H1 (cell line): ENCODE measurements at regions not wholly inside any gene's neighbourhood (a gene's known extent, or its start where the extent isn't known, plus 50 kb on each side); places are given as distances from the start of the nearest gene placed in this dataset.

Source experiments
- CTCF ChIA-PET: fragments of 300-600 bp; sonication (Branson Sonifier 250); formaldehyde crosslinking; loops from one replicate; lab custom pipeline; 2021; ENCODE audit not compliant: partially characterized antibody; lab: Charles Lee
- POLR2A ChIA-PET: fragments of 300-600 bp; sonication (Branson Sonifier 250); formaldehyde crosslinking; loops from one replicate; lab custom pipeline; 2021; ENCODE audit warnings: inconsistent platforms; ENCODE audit not compliant: partially characterized antibody; lab: Charles Lee
- DNase-seq, 2 experiments: peaks; one replicate each; pipeline versions ENCODE4 v3.0.0 to v3.0.0-alpha.2; 2010 to 2022; ENCODE audit warnings: low spot score in 2 of 2, low read depth in 1 of 2, mixed read lengths in 1 of 2
- FAIRE-seq: peaks from 2 replicates; lab custom pipeline; 2011; peaks lifted over from hg19 to GRCh38; lab: Jason Lieb, UNC
- H2AFZ ChIP-seq: 2 replicates; pipeline ENCODE4 v1.8.1; 2012; ENCODE audit warnings: low read length, inconsistent platforms
- H2AK5ac ChIP-seq: 2 replicates; pipeline ENCODE4 v1.6.1; 2013; ENCODE audit warnings: low read depth, low read length
- H2BK120ac ChIP-seq: replicated peaks from 2 replicates; pipeline ENCODE3; 2013; ENCODE audit warnings: low read depth, low read length, inconsistent platforms
- H2BK12ac ChIP-seq: 2 replicates; pipeline ENCODE4 v1.6.1; 2013; ENCODE audit warnings: low read depth, low read length
- H2BK15ac ChIP-seq: 2 replicates; pipeline ENCODE4 v1.6.1; 2013; ENCODE audit warnings: low read length
- H2BK20ac ChIP-seq: 2 replicates; pipeline ENCODE4 v1.6.1; 2013; ENCODE audit warnings: low read length
- H2BK5ac ChIP-seq: 2 replicates; pipeline ENCODE4 v1.6.1; 2013; ENCODE audit warnings: low read depth, low read length
- H3K14ac ChIP-seq: 2 replicates; pipeline ENCODE4 v1.6.1; 2013; ENCODE audit warnings: inconsistent platforms; ENCODE audit not compliant: insufficient read length
- H3K18ac ChIP-seq: 2 replicates; pipeline ENCODE4 v1.6.1; 2013; ENCODE audit warnings: low read length; ENCODE audit errors: extremely low read depth
- H3K23ac ChIP-seq: 2 replicates; pipeline ENCODE4 v1.6.1; 2013; ENCODE audit warnings: inconsistent platforms; ENCODE audit not compliant: insufficient read length
- H3K23me2 ChIP-seq: 2 replicates; pipeline ENCODE4 v1.6.1; 2013; ENCODE audit warnings: low read depth, low read length
- H3K27ac ChIP-seq: 2 replicates; pipeline ENCODE4 v1.6.1; 2011; ENCODE audit warnings: low read depth, low read length, inconsistent platforms
- H3K27me3 ChIP-seq, 4 experiments: replicated peaks in 1 of 4; 1 replicate in 1 of 4; 2 replicates in 3 of 4; pipeline versions ENCODE4 v1.6.1 to v1.8.1; 2011 to 2013; ENCODE audit warnings: low read length in 3 of 4, mild to moderate bottlenecking in 3 of 4, inconsistent platforms in 2 of 4, mixed read lengths in 2 of 4, moderate library complexity in 1 of 4; ENCODE audit not compliant: control insufficient read depth in 3 of 4, insufficient read depth in 3 of 4; ENCODE audit errors: extremely low read depth in 1 of 4
- H3K36me3 ChIP-seq, 4 experiments: 2 replicates each; pipeline versions ENCODE4 v1.6.1 to v1.8.1; 2011 to 2013; ENCODE audit warnings: mild to moderate bottlenecking in 4 of 4, low read length in 3 of 4, moderate library complexity in 2 of 4, control low read depth in 1 of 4, inconsistent platforms in 1 of 4; ENCODE audit not compliant: insufficient read depth in 4 of 4, control insufficient read depth in 2 of 4
- H3K4ac ChIP-seq: replicated peaks from 2 replicates; pipeline ENCODE3; 2013; ENCODE audit warnings: low read length, low read depth, mixed read lengths, inconsistent platforms; ENCODE audit not compliant: insufficient read length
- H3K4me1 ChIP-seq, 4 experiments: replicated peaks in 1 of 4; 1 replicate in 1 of 4; 2 replicates in 3 of 4; pipeline versions ENCODE4 v1.6.1 to v1.8.1; 2011 to 2013; ENCODE audit warnings: low read length in 3 of 4, inconsistent platforms in 2 of 4, mixed read lengths in 1 of 4; ENCODE audit not compliant: insufficient read depth in 4 of 4, control insufficient read depth in 3 of 4
- H3K4me2 ChIP-seq, 2 experiments: 2 replicates each; pipeline versions ENCODE4 v1.6.1 to v1.8.1; 2011 to 2013; ENCODE audit warnings: low read depth in 2 of 2, low read length in 2 of 2, control low read depth in 1 of 2, inconsistent platforms in 1 of 2, mild to moderate bottlenecking in 1 of 2; ENCODE audit not compliant: insufficient read depth in 1 of 2
- H3K4me3 ChIP-seq, 4 experiments: fragments of 200-600, 300-600 bp in 1 of 4; sonication (generic), shearing (Covaris generic), sonication (Bioruptor Twin) in 1 of 4; 2 replicates each; pipeline versions ENCODE4 v1.5.1 to v1.8.1; 2011 to 2016; ENCODE audit warnings: low read length in 4 of 4, low read depth in 3 of 4, control low read depth in 2 of 4, inconsistent platforms in 2 of 4, mild to moderate bottlenecking in 2 of 4, mixed read lengths in 1 of 4, moderate library complexity in 1 of 4; ENCODE audit not compliant: insufficient read depth in 2 of 4; ENCODE audit errors: extremely low read depth in 1 of 4
- H3K56ac ChIP-seq: replicated peaks from 2 replicates; pipeline ENCODE3; 2013; ENCODE audit warnings: low read depth, mild to moderate bottlenecking, mixed read lengths, low read length, inconsistent platforms; ENCODE audit not compliant: insufficient read length
- H3K79me1 ChIP-seq: 2 replicates; pipeline ENCODE4 v1.6.1; 2013; ENCODE audit warnings: low read depth, low read length, control low read depth
- H3K79me2 ChIP-seq, 2 experiments: 2 replicates each; pipeline versions ENCODE4 v1.6.1 to v1.8.1; 2012 to 2013; ENCODE audit warnings: low read length in 2 of 2, mild to moderate bottlenecking in 2 of 2, inconsistent platforms in 1 of 2; ENCODE audit not compliant: insufficient read depth in 2 of 2, control insufficient read depth in 1 of 2
- H3K9ac ChIP-seq, 4 experiments: replicated peaks in 1 of 4; 1 replicate in 1 of 4; 2 replicates in 3 of 4; pipeline versions ENCODE4 v1.6.1 to v1.8.1; 2011 to 2013; ENCODE audit warnings: low read depth in 3 of 4, low read length in 3 of 4, control low read depth in 2 of 4, mild to moderate bottlenecking in 2 of 4, moderate library complexity in 2 of 4, inconsistent platforms in 1 of 4; ENCODE audit errors: extremely low read depth in 1 of 4
- H3K9me3 ChIP-seq, 2 experiments: 2 replicates each; pipeline versions ENCODE4 v1.6.1 to v1.8.1; 2012 to 2013; ENCODE audit warnings: mild to moderate bottlenecking in 2 of 2, moderate library complexity in 2 of 2, control low read depth in 1 of 2, inconsistent platforms in 1 of 2, low read depth in 1 of 2, low read length in 1 of 2, mixed read lengths in 1 of 2; ENCODE audit not compliant: insufficient read depth in 2 of 2
- H4K20me1 ChIP-seq, 2 experiments: replicated peaks in 1 of 2; 2 replicates each; pipeline versions ENCODE3 to v1.8.1; 2011 to 2013; ENCODE audit warnings: inconsistent platforms in 2 of 2, low read length in 2 of 2, mild to moderate bottlenecking in 1 of 2; ENCODE audit not compliant: insufficient read depth in 2 of 2, control insufficient read depth in 1 of 2
- H4K5ac ChIP-seq: 2 replicates; pipeline ENCODE4 v1.6.1; 2013; ENCODE audit warnings: low read length, low read depth, mixed read lengths, inconsistent platforms; ENCODE audit not compliant: insufficient read length
- H4K8ac ChIP-seq: 2 replicates; pipeline ENCODE4 v1.8.0; 2013; ENCODE audit warnings: mild to moderate bottlenecking, moderate library complexity, low read length, inconsistent platforms; ENCODE audit not compliant: insufficient read depth; ENCODE audit errors: extremely low read depth
- H4K91ac ChIP-seq: replicated peaks from 2 replicates; pipeline ENCODE3; 2013; ENCODE audit warnings: low read length, mixed read lengths, inconsistent platforms; ENCODE audit not compliant: insufficient read length
- ATF3 ChIP-seq: IDR thresholded peaks from 2 replicates; pipeline ENCODE4 v1.6.1; 2011; ENCODE audit warnings: low read depth, mild to moderate bottlenecking, low read length; ENCODE audit not compliant: insufficient read depth
- BRCA1 ChIP-seq: IDR thresholded peaks from 2 replicates; pipeline ENCODE4 v1.6.1; 2012; ENCODE audit warnings: low read depth, low read length, improper control_type of control experiment
- CEBPB ChIP-seq: IDR thresholded peaks from 2 replicates; pipeline ENCODE4 v1.6.1; 2012; ENCODE audit warnings: low read depth, low read length
- CHD1 ChIP-seq: IDR thresholded peaks from 2 replicates; pipeline ENCODE4 v1.6.1; 2012; ENCODE audit warnings: low read depth, low read length, improper control_type of control experiment
- GABPA ChIP-seq: IDR thresholded peaks from 2 replicates; pipeline ENCODE4 v1.6.1; 2011; ENCODE audit warnings: mild to moderate bottlenecking, low read length, moderate library complexity, borderline replicate concordance; ENCODE audit not compliant: insufficient read depth
- HDAC2 ChIP-seq, 2 experiments: fragments of 300-600 bp in 1 of 2; sonication (generic) in 1 of 2; IDR thresholded peaks; 2 replicates each; pipeline ENCODE4 v1.6.1; 2011 to 2012; ENCODE audit warnings: low read depth in 2 of 2, low read length in 2 of 2, mild to moderate bottlenecking in 2 of 2, moderate library complexity in 2 of 2, borderline replicate concordance in 1 of 2, inconsistent platforms in 1 of 2
- HDAC6 ChIP-seq: IDR thresholded peaks from one replicate; pipeline ENCODE4 v1.7.1; 2012; ENCODE audit warnings: low read depth, mild to moderate bottlenecking, inconsistent platforms, low read length, moderate library complexity
- JUN ChIP-seq: IDR thresholded peaks from 2 replicates; pipeline ENCODE4 v1.6.1; 2011; ENCODE audit warnings: low read depth, mild to moderate bottlenecking, improper control_type of control experiment, low read length
- JUND ChIP-seq: IDR thresholded peaks from 2 replicates; pipeline ENCODE4 v1.6.1; 2011; ENCODE audit warnings: mild to moderate bottlenecking, improper control_type of control experiment, low read length
- PHF8 ChIP-seq: fragments of 200-600 bp; sonication (generic); conservative IDR thresholded peaks from 2 replicates; pipeline ENCODE4 v1.7.1; 2012; ENCODE audit warnings: low read depth, mild to moderate bottlenecking, inconsistent platforms, low read length, moderate library complexity
- RFX5 ChIP-seq: IDR thresholded peaks from 2 replicates; pipeline ENCODE4 v1.6.1; 2011; ENCODE audit warnings: low read depth, low read length, improper control_type of control experiment, borderline replicate concordance
- USF2 ChIP-seq: IDR thresholded peaks from 2 replicates; pipeline ENCODE4 v1.6.1; 2011; ENCODE audit warnings: low read length, improper control_type of control experiment
- ZNF274 ChIP-seq: IDR thresholded peaks from 2 replicates; pipeline ENCODE4 v1.7.0; 2012; ENCODE audit warnings: low read length, borderline replicate concordance; ENCODE audit errors: extremely low read depth
- WGBS, 2 experiments: shearing (Covaris generic) in 1 of 2; methylation state at CpG; one replicate each; pipeline versions ENCODE4 v1.1.6 to v1.1.7; 2013 to 2015; ENCODE audit warnings: low lambda C conversion rate in 2 of 2, mixed read lengths in 2 of 2, inconsistent platforms in 1 of 2, low coverage in 1 of 2, missing lambda C conversion rate in 1 of 2; ENCODE audit not compliant: insufficient replicate concordance in 2 of 2, insufficient coverage in 1 of 2, insufficient read length in 1 of 2; ENCODE audit errors: extremely low coverage in 1 of 2, missing lambda C conversion rate in 1 of 2; 5-methylcytosine and 5-hydroxymethylcytosine counted together

DNA sequence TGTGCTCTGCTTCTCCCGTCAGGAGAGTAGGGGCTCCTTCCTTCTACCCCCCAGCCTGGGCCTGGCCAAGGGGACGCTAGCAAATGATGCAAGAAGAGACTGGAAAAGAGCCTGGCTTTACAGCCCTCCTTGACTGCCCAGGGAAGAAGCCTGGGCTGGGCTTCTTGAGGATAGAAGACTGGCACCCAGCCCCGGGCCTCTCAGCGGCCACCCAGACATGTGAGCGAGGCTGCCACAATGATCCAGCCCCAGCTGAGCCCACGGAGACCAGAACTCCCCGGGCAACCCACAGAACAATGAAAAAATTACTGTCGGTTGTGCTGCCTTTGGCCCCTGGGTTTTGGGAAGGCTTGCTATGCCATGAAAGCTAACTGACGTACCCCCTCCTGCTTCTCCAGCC lies 100.6 kb upstream of the PRR20G start:
- H3K27ac ChIP-seq, result no peak overlapping the region
- H3K79me2 ChIP-seq, result no peaks in the 10 kb centered on the region
- ChIA-PET CTCF (interaction anchor here (0.9 to 2.0 kb wide), 2 partner anchors 14 to 50 kb away, joined by 3 to 11 read pairs; no protein-coding TSS in a partner anchor), POLR2A (no interaction called here)
- H3K4ac ChIP-seq, result no peak overlapping the region
- no peak overlapping the region; the same call in 1 of the 2 replicates for H4K8ac ChIP-seq
- H3K4me3 ChIP-seq, result no peak overlapping the region
- H2BK5ac ChIP-seq, result no peak overlapping the region
- no peak overlapping the region for H4K91ac ChIP-seq
- H2AK5ac ChIP-seq, result no peak overlapping the region
- no peak overlapping the region for H4K5ac ChIP-seq
- no peak overlapping the region for H3K9ac ChIP-seq
- H3K14ac ChIP-seq, result no peak overlapping the region
- no peak overlapping the region for H2BK15ac ChIP-seq
- H3K27me3 ChIP-seq, result no peaks in the 10 kb centered on the region
- H3K9me3 ChIP-seq, result no peaks in the 10 kb centered on the region
- no peaks in the 10 kb centered on the region for H4K20me1 ChIP-seq
- H2BK12ac ChIP-seq, result no peak overlapping the region
- DNase-seq, result no peak
- no peak for FAIRE-seq
- no peak overlapping the region for H2BK120ac ChIP-seq
- H3K79me1 ChIP-seq, result no peaks in the 10 kb centered on the region
- no peak overlapping the region for H3K18ac ChIP-seq
- H2BK20ac ChIP-seq, result no peak overlapping the region
- 80% methylated on average over 9 of the region's 9 CpGs; no CpG with 5 or more reads in 1 of the 2 experiments for WGBS, 2 experiments
- H3K23me2 ChIP-seq, result no peaks in the 10 kb centered on the region
- H3K36me3 ChIP-seq, result no peaks in the 10 kb centered on the region
- H3K23ac ChIP-seq, result no peak overlapping the region
- no peaks in the 10 kb centered on the region; a peak in 1 of 7 replicates for H3K4me1 ChIP-seq
- no peak overlapping the region for H2AFZ ChIP-seq
- no peak overlapping the region for H3K56ac ChIP-seq
- H3K4me2 ChIP-seq, result no peak overlapping the region
- TF ChIP-seq HDAC6 (no peak), ATF3 (no peak), BRCA1 (no peak), PHF8 (no peak), GABPA (no peak), RFX5 (no peak), CEBPB (no peak), JUN (no peak), ZNF274 (no peak), JUND (no peak), USF2 (no peak), HDAC2 (IDR thresholded peaks at IDR 0.05; ENCODE audit: borderline replicate concordance in 1 of 2, low read depth in 2 of 2, low read length in 2 of 2) (no peak), CHD1 (no peak)
